ENCODE measurements at regions not wholly inside any gene's neighbourhood (a gene's known extent, or its start where the extent isn't known, plus 50 kb on each side); places are given as distances from the start of the nearest gene placed in this dataset.

- TF ChIP-seq CTCF (IDR thresholded peaks at IDR 0.05; ENCODE audit: poor library complexity, severe bottlenecking), result no peak
- no peak for TF ChIP-seq TAF1 (IDR thresholded peaks at IDR 0.05; ENCODE audit: low read depth)
- TF ChIP-seq, protein P1, sequence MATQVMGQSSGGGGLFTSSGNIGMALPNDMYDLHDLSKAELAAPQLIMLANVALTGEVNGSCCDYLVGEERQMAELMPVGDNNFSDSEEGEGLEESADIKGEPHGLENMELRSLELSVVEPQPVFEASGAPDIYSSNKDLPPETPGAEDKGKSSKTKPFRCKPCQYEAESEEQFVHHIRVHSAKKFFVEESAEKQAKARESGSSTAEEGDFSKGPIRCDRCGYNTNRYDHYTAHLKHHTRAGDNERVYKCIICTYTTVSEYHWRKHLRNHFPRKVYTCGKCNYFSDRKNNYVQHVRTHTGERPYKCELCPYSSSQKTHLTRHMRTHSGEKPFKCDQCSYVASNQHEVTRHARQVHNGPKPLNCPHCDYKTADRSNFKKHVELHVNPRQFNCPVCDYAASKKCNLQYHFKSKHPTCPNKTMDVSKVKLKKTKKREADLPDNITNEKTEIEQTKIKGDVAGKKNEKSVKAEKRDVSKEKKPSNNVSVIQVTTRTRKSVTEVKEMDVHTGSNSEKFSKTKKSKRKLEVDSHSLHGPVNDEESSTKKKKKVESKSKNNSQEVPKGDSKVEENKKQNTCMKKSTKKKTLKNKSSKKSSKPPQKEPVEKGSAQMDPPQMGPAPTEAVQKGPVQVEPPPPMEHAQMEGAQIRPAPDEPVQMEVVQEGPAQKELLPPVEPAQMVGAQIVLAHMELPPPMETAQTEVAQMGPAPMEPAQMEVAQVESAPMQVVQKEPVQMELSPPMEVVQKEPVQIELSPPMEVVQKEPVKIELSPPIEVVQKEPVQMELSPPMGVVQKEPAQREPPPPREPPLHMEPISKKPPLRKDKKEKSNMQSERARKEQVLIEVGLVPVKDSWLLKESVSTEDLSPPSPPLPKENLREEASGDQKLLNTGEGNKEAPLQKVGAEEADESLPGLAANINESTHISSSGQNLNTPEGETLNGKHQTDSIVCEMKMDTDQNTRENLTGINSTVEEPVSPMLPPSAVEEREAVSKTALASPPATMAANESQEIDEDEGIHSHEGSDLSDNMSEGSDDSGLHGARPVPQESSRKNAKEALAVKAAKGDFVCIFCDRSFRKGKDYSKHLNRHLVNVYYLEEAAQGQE (IDR thresholded peaks at IDR 0.05; ENCODE audit: borderline replicate concordance), result no peak
- TF ChIP-seq POLR2AphosphoS5 (IDR thresholded peaks at IDR 0.05), result no peak
- TF ChIP-seq EZH2 (IDR thresholded peaks at IDR 0.05; ENCODE audit: borderline replicate concordance, insufficient read depth, low read length, poor library complexity, severe bottlenecking), result no peak
- TF ChIP-seq EP300 (conservative IDR thresholded peaks at IDR 0.05; ENCODE audit: poor library complexity, severe bottlenecking), result no peak
- no peak for TF ChIP-seq RAD21 (conservative IDR thresholded peaks at IDR 0.05)
These were observed 1527.7 kb upstream of the CDH8 start for GRCh38 chr16:63563819-63564505.
